ENCODE measurements at regions not wholly inside any gene's neighbourhood (a gene's known extent, or its start where the extent isn't known, plus 50 kb on each side); places are given as distances from the start of the nearest gene placed in this dataset.

DNA sequence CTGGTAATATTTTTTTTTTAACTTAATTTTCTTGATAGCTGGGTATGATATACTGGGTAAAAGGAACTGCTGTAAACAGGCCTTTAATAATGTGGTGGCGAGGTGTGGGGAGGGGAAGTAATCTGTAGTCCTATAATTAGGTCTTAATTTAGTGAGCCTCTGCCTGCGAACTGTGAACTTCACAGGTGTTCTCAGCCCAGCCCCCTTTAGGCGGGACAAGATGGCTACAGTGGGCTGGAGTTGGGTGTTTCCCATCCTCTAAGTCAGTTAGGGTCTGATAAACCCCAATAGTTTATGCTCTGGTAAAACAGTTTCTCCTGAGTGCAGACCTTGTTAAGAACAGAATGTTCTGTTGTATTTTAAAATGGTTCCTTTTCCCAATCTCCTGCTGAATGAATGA, 97.6 kb upstream of the SERP2 start:
- Histone ChIP-seq H3K4me2 (no peak overlapping the region), H3K79me2 (replicated peaks; ENCODE audit: insufficient read depth) (no peaks in the 10 kb centered on the region), H3K27me3 (ENCODE audit: insufficient read depth) (no peaks in the 10 kb centered on the region), H2AFZ (peak overlapping the region; percentile 94), H3K9me2 (ENCODE audit: insufficient read depth) (peaks cover 17% of the 10 kb centered on the region; the same call in 1 of the 2 replicates), H3K36me3 (ENCODE audit: insufficient read depth) (no peaks in the 10 kb centered on the region), H3K27ac (ENCODE audit: low read depth) (no peak overlapping the region), H4K20me1 (replicated peaks; ENCODE audit: insufficient read depth) (no peaks in the 10 kb centered on the region), H3K4me3 (no peak overlapping the region), H3K4me1 (ENCODE audit: insufficient read depth) (no peaks in the 10 kb centered on the region; the same call in 1 of the 2 replicates), H3F3A (replicated peaks; ENCODE audit: low read depth) (no peaks in the 10 kb centered on the region)
- Mint-ChIP-seq H3K27ac (no peak overlapping the region), H3K4me3 (no peak overlapping the region), H3K4me1 (peaks cover 8% of the 10 kb centered on the region; the same call in 2 of the 3 replicates), H3K36me3 (ENCODE audit: low read depth) (no peaks in the 10 kb centered on the region), H3K27me3 (ENCODE audit: insufficient read depth, low read depth, poor library complexity) (peaks cover 4% of the 10 kb centered on the region), H3K9me3 (no peaks in the 10 kb centered on the region)
- no peak for DNase-seq (ENCODE audit: low spot score)
- TF ChIP-seq, protein P1, sequence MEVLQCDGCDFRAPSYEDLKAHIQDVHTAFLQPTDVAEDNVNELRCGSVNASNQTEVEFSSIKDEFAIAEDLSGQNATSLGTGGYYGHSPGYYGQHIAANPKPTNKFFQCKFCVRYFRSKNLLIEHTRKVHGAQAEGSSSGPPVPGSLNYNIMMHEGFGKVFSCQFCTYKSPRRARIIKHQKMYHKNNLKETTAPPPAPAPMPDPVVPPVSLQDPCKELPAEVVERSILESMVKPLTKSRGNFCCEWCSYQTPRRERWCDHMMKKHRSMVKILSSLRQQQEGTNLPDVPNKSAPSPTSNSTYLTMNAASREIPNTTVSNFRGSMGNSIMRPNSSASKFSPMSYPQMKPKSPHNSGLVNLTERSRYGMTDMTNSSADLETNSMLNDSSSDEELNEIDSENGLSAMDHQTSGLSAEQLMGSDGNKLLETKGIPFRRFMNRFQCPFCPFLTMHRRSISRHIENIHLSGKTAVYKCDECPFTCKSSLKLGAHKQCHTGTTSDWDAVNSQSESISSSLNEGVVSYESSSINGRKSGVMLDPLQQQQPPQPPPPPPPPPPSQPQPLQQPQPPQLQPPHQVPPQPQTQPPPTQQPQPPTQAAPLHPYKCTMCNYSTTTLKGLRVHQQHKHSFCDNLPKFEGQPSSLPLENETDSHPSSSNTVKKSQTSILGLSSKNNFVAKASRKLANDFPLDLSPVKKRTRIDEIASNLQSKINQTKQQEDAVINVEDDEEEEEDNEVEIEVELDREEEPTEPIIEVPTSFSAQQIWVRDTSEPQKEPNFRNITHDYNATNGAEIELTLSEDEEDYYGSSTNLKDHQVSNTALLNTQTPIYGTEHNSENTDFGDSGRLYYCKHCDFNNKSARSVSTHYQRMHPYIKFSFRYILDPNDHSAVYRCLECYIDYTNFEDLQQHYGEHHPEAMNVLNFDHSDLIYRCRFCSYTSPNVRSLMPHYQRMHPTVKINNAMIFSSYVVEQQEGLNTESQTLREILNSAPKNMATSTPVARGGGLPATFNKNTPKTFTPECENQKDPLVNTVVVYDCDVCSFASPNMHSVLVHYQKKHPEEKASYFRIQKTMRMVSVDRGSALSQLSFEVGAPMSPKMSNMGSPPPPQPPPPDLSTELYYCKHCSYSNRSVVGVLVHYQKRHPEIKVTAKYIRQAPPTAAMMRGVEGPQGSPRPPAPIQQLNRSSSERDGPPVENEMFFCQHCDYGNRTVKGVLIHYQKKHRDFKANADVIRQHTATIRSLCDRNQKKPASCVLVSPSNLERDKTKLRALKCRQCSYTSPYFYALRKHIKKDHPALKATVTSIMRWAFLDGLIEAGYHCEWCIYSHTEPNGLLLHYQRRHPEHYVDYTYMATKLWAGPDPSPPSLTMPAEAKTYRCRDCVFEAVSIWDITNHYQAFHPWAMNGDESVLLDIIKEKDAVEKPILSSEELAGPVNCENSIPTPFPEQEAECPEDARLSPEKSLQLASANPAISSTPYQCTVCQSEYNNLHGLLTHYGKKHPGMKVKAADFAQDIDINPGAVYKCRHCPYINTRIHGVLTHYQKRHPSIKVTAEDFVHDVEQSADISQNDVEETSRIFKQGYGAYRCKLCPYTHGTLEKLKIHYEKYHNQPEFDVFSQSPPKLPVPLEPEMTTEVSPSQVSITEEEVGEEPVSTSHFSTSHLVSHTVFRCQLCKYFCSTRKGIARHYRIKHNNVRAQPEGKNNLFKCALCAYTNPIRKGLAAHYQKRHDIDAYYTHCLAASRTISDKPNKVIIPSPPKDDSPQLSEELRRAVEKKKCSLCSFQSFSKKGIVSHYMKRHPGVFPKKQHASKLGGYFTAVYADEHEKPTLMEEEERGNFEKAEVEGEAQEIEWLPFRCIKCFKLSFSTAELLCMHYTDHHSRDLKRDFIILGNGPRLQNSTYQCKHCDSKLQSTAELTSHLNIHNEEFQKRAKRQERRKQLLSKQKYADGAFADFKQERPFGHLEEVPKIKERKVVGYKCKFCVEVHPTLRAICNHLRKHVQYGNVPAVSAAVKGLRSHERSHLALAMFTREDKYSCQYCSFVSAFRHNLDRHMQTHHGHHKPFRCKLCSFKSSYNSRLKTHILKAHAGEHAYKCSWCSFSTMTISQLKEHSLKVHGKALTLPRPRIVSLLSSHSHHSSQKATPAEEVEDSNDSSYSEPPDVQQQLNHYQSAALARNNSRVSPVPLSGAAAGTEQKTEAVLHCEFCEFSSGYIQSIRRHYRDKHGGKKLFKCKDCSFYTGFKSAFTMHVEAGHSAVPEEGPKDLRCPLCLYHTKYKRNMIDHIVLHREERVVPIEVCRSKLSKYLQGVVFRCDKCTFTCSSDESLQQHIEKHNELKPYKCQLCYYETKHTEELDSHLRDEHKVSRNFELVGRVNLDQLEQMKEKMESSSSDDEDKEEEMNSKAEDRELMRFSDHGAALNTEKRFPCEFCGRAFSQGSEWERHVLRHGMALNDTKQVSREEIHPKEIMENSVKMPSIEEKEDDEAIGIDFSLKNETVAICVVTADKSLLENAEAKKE (CRISPR knock-in tag; IDR thresholded peaks at IDR 0.05), result no peak
- TF ChIP-seq POLR2AphosphoS5 (IDR thresholded peaks at IDR 0.05; ENCODE audit: low read depth), result no peak
- TF ChIP-seq, protein P2, sequence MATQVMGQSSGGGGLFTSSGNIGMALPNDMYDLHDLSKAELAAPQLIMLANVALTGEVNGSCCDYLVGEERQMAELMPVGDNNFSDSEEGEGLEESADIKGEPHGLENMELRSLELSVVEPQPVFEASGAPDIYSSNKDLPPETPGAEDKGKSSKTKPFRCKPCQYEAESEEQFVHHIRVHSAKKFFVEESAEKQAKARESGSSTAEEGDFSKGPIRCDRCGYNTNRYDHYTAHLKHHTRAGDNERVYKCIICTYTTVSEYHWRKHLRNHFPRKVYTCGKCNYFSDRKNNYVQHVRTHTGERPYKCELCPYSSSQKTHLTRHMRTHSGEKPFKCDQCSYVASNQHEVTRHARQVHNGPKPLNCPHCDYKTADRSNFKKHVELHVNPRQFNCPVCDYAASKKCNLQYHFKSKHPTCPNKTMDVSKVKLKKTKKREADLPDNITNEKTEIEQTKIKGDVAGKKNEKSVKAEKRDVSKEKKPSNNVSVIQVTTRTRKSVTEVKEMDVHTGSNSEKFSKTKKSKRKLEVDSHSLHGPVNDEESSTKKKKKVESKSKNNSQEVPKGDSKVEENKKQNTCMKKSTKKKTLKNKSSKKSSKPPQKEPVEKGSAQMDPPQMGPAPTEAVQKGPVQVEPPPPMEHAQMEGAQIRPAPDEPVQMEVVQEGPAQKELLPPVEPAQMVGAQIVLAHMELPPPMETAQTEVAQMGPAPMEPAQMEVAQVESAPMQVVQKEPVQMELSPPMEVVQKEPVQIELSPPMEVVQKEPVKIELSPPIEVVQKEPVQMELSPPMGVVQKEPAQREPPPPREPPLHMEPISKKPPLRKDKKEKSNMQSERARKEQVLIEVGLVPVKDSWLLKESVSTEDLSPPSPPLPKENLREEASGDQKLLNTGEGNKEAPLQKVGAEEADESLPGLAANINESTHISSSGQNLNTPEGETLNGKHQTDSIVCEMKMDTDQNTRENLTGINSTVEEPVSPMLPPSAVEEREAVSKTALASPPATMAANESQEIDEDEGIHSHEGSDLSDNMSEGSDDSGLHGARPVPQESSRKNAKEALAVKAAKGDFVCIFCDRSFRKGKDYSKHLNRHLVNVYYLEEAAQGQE (IDR thresholded peaks at IDR 0.05; ENCODE audit: unreplicated experiment), result no peak
- TF ChIP-seq ZNF114 (CRISPR knock-in tag; IDR thresholded peaks at IDR 0.05), result no peak
- no peak for TF ChIP-seq NANOG (IDR thresholded peaks at IDR 0.05; ENCODE audit: borderline replicate concordance)
- TF ChIP-seq JUNB (IDR thresholded peaks at IDR 0.05; ENCODE audit: unreplicated experiment), result no peak
- TF ChIP-seq, protein P3, sequence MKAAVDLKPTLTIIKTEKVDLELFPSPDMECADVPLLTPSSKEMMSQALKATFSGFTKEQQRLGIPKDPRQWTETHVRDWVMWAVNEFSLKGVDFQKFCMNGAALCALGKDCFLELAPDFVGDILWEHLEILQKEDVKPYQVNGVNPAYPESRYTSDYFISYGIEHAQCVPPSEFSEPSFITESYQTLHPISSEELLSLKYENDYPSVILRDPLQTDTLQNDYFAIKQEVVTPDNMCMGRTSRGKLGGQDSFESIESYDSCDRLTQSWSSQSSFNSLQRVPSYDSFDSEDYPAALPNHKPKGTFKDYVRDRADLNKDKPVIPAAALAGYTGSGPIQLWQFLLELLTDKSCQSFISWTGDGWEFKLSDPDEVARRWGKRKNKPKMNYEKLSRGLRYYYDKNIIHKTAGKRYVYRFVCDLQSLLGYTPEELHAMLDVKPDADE (IDR thresholded peaks at IDR 0.05), result no peak
- TF ChIP-seq ZNF331 (CRISPR knock-in tag; IDR thresholded peaks at IDR 0.05; ENCODE audit: low read depth), result no peak
- TF ChIP-seq CREB1 (CRISPR knock-in tag; IDR thresholded peaks at IDR 0.05; ENCODE audit: low read depth), result no peak
- TF ChIP-seq, protein P4, sequence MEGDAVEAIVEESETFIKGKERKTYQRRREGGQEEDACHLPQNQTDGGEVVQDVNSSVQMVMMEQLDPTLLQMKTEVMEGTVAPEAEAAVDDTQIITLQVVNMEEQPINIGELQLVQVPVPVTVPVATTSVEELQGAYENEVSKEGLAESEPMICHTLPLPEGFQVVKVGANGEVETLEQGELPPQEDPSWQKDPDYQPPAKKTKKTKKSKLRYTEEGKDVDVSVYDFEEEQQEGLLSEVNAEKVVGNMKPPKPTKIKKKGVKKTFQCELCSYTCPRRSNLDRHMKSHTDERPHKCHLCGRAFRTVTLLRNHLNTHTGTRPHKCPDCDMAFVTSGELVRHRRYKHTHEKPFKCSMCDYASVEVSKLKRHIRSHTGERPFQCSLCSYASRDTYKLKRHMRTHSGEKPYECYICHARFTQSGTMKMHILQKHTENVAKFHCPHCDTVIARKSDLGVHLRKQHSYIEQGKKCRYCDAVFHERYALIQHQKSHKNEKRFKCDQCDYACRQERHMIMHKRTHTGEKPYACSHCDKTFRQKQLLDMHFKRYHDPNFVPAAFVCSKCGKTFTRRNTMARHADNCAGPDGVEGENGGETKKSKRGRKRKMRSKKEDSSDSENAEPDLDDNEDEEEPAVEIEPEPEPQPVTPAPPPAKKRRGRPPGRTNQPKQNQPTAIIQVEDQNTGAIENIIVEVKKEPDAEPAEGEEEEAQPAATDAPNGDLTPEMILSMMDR (conservative IDR thresholded peaks at IDR 0.05; ENCODE audit: low read depth in 2 of 2), result no peak
- TF ChIP-seq EZH2 (IDR thresholded peaks at IDR 0.05; ENCODE audit: low read depth, unreplicated experiment), result no peak
- no peak for TF ChIP-seq STAT1 (IDR thresholded peaks at IDR 0.05; ENCODE audit: unreplicated experiment)
- no peak for TF ChIP-seq EZH2phosphoT487 (IDR thresholded peaks at IDR 0.05; ENCODE audit: unreplicated experiment)
- ATAC-seq, result peak; percentile 28; the same call in 2 of the 3 replicates
